Hippocampal formation (tissue), 2 donors: ENCODE measurements at regions not wholly inside any gene's neighbourhood (a gene's known extent, or its start where the extent isn't known, plus 50 kb on each side); places are given as distances from the start of the nearest gene placed in this dataset.
"Not testable (repeated sequence)": the region's sequence is repeated elsewhere in the genome, so short reads cannot be mapped to it uniquely, and the experiment has no call there.

ENCODE experiments used
- DNase-seq, 2 donors: peaks; one replicate each; lab custom pipeline; 2025; lab: John Stamatoyannopoulos, UW

DNA sequence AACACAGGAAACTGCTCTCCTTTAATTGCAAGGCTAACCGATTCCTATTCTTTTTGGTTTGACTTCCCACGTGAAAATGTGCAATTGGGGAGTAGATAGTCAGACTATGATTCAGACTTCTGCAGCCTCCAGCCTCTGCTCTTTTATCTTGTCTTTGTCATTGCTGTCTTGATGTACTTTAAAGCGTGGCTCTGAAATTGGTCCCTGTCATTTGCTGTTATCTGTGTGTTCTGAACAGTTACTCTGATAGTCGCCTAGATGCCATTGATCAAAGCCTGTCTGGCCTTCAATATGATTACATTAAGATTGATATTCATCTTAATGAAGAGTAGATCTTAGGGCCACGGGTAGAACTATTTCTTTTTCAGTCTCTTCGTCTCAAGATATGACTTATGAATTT lies 799.2 kb downstream of the REEP3 start:
- DNase-seq: no peak

DNA sequence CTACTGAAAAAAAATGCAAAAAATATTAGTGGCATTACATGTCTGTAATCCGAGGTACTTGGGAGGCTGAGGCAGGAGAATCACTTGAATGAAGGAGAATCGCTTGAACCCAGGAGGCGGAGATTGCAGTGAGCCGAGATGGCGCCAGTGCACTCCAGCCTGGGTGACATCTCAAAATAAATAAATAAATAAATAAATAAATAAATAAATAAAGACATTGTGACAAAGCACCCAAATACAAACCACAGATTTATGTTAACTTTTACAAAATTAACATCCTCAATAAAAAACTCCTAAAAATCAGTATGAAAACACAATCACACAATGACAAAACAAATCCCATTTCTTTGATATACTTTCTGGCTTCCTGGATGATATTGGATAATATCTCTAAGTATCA lies 808.3 kb downstream of the REEP3 start:
- no peak for DNase-seq

- DNase-seq: no peak
Observed at GRCh38 chr10:64332551-64332950, 811.4 kb downstream of the REEP3 start.

- no peak for DNase-seq
Observed at GRCh38 chr10:64334084-64334483, 812.9 kb downstream of the REEP3 start.

DNA sequence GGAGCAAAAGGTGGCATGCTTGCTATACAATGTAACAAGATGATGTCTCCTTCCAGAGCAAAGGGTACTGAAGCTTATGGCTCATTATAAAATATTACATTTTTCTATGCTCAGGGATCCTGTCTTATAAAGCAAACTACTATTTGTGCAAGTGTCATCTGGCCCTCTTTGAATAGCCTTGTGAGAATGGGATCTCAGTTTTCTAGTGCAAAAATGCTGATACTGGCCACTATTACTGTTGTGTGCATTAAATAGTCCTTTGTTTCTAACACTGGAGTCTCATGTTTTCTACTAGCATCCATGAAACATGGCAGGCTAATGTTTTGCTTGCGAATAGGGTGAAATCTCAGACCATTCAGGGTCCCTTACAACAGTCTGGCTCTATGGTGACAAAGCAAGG lies 823.0 kb downstream of the REEP3 start:
- peak in 1 of 2 donors; percentile 18 for DNase-seq

- DNase-seq: no peak
Observed at GRCh38 chr10:64345856-64346255, 824.7 kb downstream of the REEP3 start.

- DNase-seq: no peak
Observed at GRCh38 chr10:64346389-64346788, 825.2 kb downstream of the REEP3 start.

- peak in 1 of 2 donors; percentile 13 for DNase-seq
Observed at GRCh38 chr10:64350665-64351064, 829.5 kb downstream of the REEP3 start.

GRCh38 chr10:64358907-64359306 lies 837.7 kb downstream of the REEP3 start:
- no peak for DNase-seq

- DNase-seq: not testable (repeated sequence)
Observed at GRCh38 chr10:64360240-64360639, 839.0 kb downstream of the REEP3 start.

DNA sequence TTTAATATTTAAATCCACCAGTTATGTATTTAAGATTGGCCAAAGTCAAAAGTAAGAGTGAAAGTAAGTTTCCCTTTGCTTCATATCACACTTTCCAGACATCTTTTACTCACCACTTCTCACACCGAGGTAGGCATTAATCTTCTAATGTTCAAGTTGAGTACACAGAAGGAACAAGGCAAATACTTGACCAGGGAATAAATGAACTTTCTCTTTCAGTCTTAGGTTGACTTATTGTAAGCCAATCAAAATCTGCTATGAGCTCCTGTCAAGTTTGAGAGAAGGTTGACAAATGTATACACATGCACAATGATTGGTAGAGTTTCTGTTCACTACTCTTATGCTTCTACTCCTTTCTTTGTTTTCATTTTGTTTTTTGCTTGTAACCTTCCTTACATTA lies 842.5 kb downstream of the REEP3 start:
- no peak for DNase-seq

DNA sequence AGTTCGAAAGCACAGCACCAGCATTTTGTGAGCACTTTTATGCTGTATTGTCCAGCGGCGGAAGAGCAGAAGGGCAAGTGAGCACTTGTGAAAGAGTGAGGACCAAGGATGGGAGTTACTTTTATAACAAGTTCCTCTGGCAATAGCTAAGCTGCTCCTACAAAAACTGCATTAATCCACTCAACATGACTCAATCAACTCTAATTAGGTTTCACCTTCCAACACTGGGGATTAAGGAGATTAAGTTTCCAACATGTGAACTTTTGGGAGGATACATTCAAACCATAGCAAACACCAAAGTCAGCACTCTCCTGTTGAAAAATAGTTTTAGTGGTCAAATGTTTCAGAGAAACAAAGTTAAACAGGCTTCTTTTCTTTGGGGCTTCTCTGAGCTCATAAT lies 844.5 kb downstream of the REEP3 start:
- no peak for DNase-seq

DNA sequence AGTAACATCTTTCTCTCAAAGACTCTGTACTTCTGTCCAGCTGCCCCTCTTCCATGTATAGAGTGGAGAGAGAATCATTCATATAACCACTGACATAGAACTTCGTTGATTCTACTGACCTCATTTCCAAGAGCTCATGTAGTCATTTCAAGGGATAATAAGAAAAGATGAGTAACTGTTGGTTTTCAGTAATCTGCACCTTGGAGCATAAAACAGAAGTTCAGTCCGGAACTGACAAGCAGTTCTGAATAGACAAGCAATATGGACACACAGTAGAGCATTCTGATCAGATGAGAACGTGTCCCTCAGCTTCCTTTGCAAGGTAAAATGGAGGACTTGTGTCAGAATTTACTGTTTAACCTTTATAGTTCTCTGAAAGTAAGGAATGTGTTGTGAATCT lies 847.1 kb downstream of the REEP3 start:
- no peak for DNase-seq

DNA sequence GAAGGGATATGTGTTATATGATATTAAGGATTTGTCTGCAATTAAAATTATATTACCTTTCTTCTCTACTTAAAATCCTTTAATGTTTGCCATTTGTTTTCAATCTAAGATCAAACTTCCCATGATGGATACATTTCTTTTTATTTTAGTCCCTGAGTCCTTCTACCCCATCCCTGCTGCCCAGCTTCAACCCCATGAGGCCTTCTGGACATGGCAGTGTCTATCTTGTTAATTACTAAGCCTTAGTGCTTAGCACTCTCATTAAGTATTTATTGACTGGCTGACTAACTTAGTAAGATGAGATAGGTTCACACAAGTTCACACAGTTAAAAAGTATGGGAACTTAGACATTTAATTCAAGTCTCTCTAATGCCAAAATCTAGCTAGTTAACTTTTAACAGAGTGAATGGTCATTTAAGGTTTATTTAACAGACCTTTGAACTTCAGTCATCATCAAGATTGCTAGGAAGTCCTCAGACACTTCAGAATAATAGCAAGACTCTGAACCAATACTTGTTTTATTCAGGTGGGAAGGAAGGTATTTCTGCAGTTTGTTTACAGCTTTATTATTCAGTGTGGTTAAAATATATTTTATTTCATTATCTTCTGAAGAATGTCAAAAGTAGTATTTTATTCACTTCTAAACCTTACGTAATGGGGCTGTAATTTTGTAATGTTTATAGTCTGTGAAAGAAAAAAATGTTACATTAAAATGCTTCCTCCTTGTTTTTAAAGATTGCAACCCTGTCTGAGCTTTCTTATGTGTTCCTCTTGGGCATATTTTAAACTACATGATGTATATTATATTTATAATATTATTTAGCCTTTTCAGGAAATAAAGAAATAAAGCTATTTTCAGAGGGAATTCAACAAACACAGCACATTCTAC lies 848.9 kb downstream of the REEP3 start:
- DNase-seq: no peak

DNA sequence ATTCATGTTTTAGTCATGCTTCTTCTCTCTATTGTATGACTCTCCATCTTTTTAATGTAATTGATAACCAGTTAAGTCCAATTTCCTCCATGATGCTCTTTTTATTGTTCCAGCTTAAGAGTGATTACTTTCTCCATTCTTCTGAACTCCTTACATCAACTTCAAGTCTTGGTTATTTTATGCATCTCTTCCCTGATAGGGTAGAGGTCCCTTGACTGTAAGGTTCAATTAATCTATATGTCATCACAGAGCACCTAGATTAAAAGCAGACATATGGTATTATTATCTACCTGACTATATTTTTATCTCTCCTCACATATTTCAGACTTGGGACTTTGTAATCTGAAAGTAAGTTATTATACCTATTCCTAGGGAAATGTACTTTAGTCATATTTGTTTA lies 853.1 kb downstream of the REEP3 start:
- DNase-seq: no peak

- no peak for DNase-seq
Observed at GRCh38 chr10:64376167-64376566, 855.0 kb downstream of the REEP3 start.

- no peak for DNase-seq
Observed at GRCh38 chr10:64379898-64380297, 858.7 kb downstream of the REEP3 start.

DNA sequence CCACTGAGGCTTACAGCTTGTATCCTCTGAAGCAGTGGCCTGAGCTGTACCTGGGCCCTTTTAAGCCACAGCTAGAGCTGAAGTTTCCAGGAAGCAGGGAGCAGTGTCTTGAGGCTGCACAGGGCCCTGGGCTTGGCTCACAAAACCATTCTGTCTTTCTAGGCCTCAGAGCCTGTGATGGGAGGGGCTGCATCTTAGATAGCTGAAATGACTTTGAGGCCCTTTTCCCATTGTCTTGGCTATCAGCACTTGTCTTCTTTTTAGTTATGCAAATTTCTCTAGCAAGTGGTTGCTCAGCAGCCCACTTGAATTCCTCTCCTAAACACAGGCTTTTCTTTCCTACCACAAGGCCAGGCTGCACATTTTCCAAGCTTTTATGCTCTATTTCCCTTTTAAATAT lies 864.2 kb downstream of the REEP3 start:
- no peak for DNase-seq

DNA sequence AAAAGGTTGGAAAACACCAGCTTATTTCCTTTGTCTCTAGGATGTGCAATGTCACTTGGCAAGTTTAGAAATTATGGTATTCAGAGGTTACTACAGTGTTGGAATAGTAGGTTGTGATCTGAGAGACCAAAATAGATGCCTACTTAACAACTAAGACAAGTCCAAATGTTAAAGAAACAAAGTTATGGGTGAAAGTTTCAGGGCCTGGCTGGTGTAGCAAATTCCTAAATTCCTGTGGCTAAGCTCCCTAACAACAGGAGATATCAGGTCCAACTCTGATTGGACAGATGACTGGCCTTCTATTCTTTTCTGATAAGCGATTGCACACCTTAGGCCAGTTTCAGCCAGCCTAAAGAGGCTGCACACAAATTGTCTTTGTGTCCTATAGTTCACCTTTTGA lies 873.5 kb downstream of the REEP3 start:
- DNase-seq: no peak

DNA sequence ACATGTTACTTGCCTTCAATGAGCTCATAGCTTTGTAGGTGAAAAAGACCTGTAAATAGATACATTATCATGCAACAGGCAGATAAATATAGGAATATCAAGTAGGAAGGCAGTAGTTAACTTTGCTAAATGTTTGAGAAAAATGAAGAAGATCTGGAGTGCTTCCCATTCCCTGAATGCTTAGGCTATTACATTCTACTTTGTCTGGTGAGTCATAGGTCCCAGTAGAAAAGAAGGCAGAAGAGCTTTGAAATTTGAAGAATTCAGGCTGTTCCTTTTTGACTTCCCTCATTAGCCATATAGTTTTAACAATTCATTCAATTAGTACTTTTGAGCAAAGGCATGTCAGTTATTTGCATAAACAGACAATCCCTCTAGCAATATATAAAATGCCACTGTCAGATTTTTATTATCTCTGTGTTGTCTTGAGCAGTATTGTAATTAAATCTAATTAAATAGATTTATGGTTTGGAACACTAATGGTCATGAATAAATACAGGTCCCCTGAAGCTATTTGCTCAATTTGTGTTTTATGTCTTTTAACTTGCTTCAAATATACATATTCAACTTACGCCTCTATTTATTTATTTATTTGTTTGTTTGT lies 875.0 kb downstream of the REEP3 start:
- no peak for DNase-seq

GRCh38 chr10:64397125-64397524 lies 875.9 kb downstream of the REEP3 start:
- DNase-seq: no peak

GRCh38 chr10:64408391-64409183 lies 887.4 kb downstream of the REEP3 start:
- no peak for DNase-seq

GRCh38 chr10:64409349-64409748 lies 888.1 kb downstream of the REEP3 start:
- DNase-seq: no peak
